ENCODE measurements at regions not wholly inside any gene's neighbourhood (a gene's known extent, or its start where the extent isn't known, plus 50 kb on each side); places are given as distances from the start of the nearest gene placed in this dataset.

DNA sequence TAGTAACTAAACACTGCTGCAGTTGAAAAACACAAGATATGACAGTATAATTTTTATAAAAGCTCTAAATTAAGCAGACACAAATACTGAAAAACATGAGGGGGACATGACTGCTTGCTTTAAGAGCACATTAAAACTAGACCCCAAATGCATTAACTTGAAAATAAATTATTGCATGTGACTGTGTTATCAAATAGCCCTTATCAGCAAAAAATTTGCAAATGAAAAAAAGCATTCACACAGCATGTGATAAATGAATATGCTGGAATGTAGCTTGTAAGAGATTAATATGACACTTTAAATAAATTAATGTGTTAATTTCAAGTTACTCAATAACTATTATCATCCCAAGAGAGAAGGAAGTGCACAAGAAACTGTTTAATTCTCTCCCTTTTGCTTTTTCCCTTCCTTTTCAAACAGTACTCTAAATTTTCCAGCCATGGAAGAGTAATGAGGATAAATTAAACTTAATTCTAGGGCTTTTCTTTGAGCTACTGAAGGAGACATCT, 1422.1 kb upstream of the FLRT2 start:
- Histone ChIP-seq H2AFZ (no peak overlapping the region), H3K9me3 (ENCODE audit: low read depth) (no peaks in the 10 kb centered on the region), H3K4me2 (no peak overlapping the region), H3K36me3 (replicated peaks; ENCODE audit: insufficient read depth, low read depth) (no peaks in the 10 kb centered on the region), H4K20me1 (ENCODE audit: insufficient read depth, poor library complexity, severe bottlenecking) (no peaks in the 10 kb centered on the region), H3K9me2 (replicated peaks; ENCODE audit: insufficient read depth) (no peaks in the 10 kb centered on the region), H3K79me2 (no peaks in the 10 kb centered on the region), H3K4me3 (no peak overlapping the region), H3K27ac (no peak overlapping the region), H3K4me1 (ENCODE audit: insufficient read depth) (no peaks in the 10 kb centered on the region), H3K27me3 (no peaks in the 10 kb centered on the region)
- TF ChIP-seq EZH2 (IDR thresholded peaks at IDR 0.05; ENCODE audit: borderline replicate concordance) = no peak
- TF ChIP-seq, protein P1, sequence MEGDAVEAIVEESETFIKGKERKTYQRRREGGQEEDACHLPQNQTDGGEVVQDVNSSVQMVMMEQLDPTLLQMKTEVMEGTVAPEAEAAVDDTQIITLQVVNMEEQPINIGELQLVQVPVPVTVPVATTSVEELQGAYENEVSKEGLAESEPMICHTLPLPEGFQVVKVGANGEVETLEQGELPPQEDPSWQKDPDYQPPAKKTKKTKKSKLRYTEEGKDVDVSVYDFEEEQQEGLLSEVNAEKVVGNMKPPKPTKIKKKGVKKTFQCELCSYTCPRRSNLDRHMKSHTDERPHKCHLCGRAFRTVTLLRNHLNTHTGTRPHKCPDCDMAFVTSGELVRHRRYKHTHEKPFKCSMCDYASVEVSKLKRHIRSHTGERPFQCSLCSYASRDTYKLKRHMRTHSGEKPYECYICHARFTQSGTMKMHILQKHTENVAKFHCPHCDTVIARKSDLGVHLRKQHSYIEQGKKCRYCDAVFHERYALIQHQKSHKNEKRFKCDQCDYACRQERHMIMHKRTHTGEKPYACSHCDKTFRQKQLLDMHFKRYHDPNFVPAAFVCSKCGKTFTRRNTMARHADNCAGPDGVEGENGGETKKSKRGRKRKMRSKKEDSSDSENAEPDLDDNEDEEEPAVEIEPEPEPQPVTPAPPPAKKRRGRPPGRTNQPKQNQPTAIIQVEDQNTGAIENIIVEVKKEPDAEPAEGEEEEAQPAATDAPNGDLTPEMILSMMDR (IDR thresholded peaks at IDR 0.05; ENCODE audit: poor library complexity) = no peak
- TF ChIP-seq EZH2phosphoT487 (IDR thresholded peaks at IDR 0.05; ENCODE audit: low read depth, severe bottlenecking, unreplicated experiment) = no peak
- DNase-seq (ENCODE audit: low spot score) = no peak

DNA sequence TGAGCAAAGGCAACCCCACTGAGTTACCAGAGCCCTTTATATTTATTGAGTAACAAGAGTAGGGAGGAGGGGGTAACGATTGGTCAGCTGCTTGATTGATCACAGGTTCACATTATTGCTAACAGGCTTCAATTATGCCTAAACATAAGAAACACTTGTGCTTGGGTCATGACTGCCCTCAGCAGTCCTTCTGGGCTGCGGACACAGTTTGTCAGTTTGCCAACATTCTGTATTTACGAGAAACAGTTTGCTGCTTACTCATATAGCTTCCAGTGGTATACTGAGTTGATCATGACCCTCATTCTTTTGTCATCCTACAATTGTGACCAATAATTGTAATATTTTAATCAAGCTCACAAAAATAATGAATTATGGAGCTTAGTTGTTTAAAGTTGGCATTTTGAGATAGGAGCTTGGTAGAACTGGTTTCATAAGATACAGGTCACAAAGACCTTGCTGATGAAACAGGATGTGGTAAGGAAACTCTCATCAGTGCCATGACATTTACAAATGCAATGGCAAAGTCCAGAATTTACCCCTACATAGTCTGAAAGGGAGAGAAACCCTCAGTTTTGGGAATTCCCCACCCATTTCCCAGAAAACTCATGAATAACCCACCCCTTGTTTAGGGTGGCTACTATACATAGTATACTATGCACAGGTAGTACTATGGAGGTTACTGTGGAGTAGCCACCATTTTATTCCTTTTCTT, 1421.0 kb upstream of the FLRT2 start:
- Histone ChIP-seq H3K27ac (no peak overlapping the region), H3K4me2 (no peak overlapping the region), H3K4me3 (no peak overlapping the region), H3K9me3 (ENCODE audit: low read depth) (no peaks in the 10 kb centered on the region), H2AFZ (no peak overlapping the region), H3K79me2 (no peaks in the 10 kb centered on the region), H3K9me2 (replicated peaks; ENCODE audit: insufficient read depth) (no peaks in the 10 kb centered on the region), H3K4me1 (ENCODE audit: insufficient read depth) (no peaks in the 10 kb centered on the region), H4K20me1 (ENCODE audit: insufficient read depth, poor library complexity, severe bottlenecking) (no peaks in the 10 kb centered on the region), H3K36me3 (replicated peaks; ENCODE audit: insufficient read depth, low read depth) (no peaks in the 10 kb centered on the region), H3K27me3 (no peaks in the 10 kb centered on the region)
- no peak for TF ChIP-seq EZH2phosphoT487 (IDR thresholded peaks at IDR 0.05; ENCODE audit: low read depth, severe bottlenecking, unreplicated experiment)
- no peak for TF ChIP-seq EZH2 (IDR thresholded peaks at IDR 0.05; ENCODE audit: borderline replicate concordance)
- TF ChIP-seq, protein P1 (IDR thresholded peaks at IDR 0.05; ENCODE audit: poor library complexity) = no peak
- DNase-seq (ENCODE audit: low spot score) = no peak
- WGBS (ENCODE audit: low lambda C conversion rate, missing lambda C conversion rate) = 88% methylated on average over 3 of the region's 3 CpGs

DNA sequence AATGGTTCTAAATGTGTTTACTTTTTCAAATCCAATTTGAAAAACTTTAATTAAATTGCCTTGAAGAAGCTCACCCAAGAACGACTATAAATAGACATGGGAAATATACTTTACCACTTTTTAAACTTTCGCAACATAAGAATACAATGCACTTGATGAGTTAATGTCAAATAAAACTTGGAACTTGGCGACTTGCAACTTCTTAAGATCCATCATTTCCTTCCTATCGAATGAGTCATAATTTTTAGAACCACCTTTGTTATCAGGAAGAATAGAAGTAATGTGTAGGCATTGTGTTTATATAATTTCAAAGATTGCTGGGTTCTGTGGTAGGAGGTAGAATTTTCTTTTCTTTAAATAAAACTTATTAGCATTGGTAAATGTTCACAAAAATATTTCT, 1417.4 kb upstream of the FLRT2 start:
- no peaks in the 10 kb centered on the region for H4K20me1 ChIP-seq (ENCODE audit: insufficient read depth, poor library complexity, severe bottlenecking)
- no peak overlapping the region for H2AFZ ChIP-seq
- no peak for DNase-seq (ENCODE audit: low spot score)
- H3K9me3 ChIP-seq (ENCODE audit: low read depth) = no peaks in the 10 kb centered on the region
- no peak overlapping the region for H3K4me2 ChIP-seq
- no peaks in the 10 kb centered on the region for H3K9me2 ChIP-seq (replicated peaks; ENCODE audit: insufficient read depth)
- 87% methylated on average over 4 of the region's 4 CpGs for WGBS (ENCODE audit: low lambda C conversion rate, missing lambda C conversion rate)
- no peaks in the 10 kb centered on the region for H3K79me2 ChIP-seq
- TF ChIP-seq, protein P1 (IDR thresholded peaks at IDR 0.05; ENCODE audit: poor library complexity) = no peak
- TF ChIP-seq EZH2phosphoT487 (IDR thresholded peaks at IDR 0.05; ENCODE audit: low read depth, severe bottlenecking, unreplicated experiment) = no peak
- TF ChIP-seq EZH2 (IDR thresholded peaks at IDR 0.05; ENCODE audit: borderline replicate concordance) = no peak
- H3K36me3 ChIP-seq (replicated peaks; ENCODE audit: insufficient read depth, low read depth) = no peaks in the 10 kb centered on the region
- no peaks in the 10 kb centered on the region for H3K27me3 ChIP-seq
- H3K27ac ChIP-seq = no peak overlapping the region
- no peak overlapping the region for H3K4me3 ChIP-seq
- H3K4me1 ChIP-seq (ENCODE audit: insufficient read depth) = no peaks in the 10 kb centered on the region
